HL-60 (cell line): ENCODE measurements at regions not wholly inside any gene's neighbourhood (a gene's known extent, or its start where the extent isn't known, plus 50 kb on each side); places are given as distances from the start of the nearest gene placed in this dataset.

Source experiments
- DNase-seq, 2 experiments: peaks; one replicate each; pipeline ENCODE4 v3.0.0-alpha.2; 2010 to 2020; ENCODE audit warnings: low read depth in 1 of 2, low spot score in 1 of 2
- H3K27ac ChIP-seq: fragments of 250-450 bp; sonication (Bioruptor Pico); replicated peaks from 2 replicates; pipeline ENCODE4 v1.5.1; 2020; ENCODE audit warnings: mild to moderate bottlenecking, moderate library complexity
- H3K27me3 ChIP-seq: fragments of 250-450 bp; sonication (Bioruptor Pico); 2 replicates; pipeline ENCODE4 v1.5.1; 2021; ENCODE audit warnings: mild to moderate bottlenecking, moderate library complexity; ENCODE audit not compliant: insufficient read depth, poor library complexity, severe bottlenecking
- H3K4me3 ChIP-seq: replicated peaks from 2 replicates; pipeline ENCODE4 v1.5.1; 2011; ENCODE audit warnings: mild to moderate bottlenecking, control low read depth, low read length; ENCODE audit not compliant: insufficient read depth
- GABPA ChIP-seq: IDR thresholded peaks from 2 replicates; pipeline ENCODE4 v1.6.1; 2012; ENCODE audit warnings: low read depth
- POLR2AphosphoS5 ChIP-seq: IDR thresholded peaks from 2 replicates; pipeline ENCODE4 v1.6.1; 2012; ENCODE audit warnings: low read depth
- SPI1 ChIP-seq: IDR thresholded peaks from 2 replicates; pipeline ENCODE4 v1.6.1; 2012; ENCODE audit warnings: low read depth, mild to moderate bottlenecking, borderline replicate concordance
- TF ChIP-seq, protein P1 (sequence below): IDR thresholded peaks from one replicate; pipeline ENCODE4 v1.5.1; 2011; ENCODE audit warnings: low read length, control low read depth, inconsistent platforms; ENCODE audit not compliant: insufficient read depth
- TF ChIP-seq, protein P2 (sequence below): IDR thresholded peaks from 2 replicates; pipeline ENCODE4 v1.6.1; 2012; ENCODE audit warnings: low read depth; ENCODE audit not compliant: insufficient replicate concordance

DNA sequence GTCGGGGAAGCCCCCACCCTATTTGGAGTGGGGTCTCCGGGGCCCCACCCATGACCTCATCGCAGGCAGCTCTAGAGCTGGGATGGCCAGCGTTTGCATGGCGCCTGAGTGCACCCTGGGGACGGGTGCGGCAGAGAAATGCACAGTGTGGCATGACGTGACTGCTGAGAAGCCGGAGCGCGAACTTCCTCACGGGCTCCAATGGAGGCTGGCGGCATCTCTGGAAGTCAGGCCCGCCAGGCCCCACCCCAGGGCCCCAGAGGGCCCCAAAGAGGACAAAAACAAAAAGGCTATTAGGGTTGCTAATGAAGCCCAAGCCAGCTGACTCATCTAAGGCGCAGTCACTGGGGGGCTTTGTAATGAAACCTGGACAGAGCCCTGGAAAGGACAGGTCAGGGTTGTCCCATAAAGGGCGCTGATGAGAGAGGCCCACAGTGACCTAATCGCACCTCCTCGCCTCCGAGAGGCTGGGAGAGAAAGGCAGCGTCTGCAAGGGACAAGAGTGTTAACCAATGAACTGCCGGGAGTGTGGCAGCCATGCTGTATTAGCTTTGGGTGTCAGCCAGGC lies 86.0 kb upstream of the C1QTNF7 start:
- Histone ChIP-seq H3K27me3 (no peaks in the 10 kb centered on the region), H3K4me3 (no peak overlapping the region), H3K27ac (no peak overlapping the region)
- no peak for DNase-seq
- TF ChIP-seq GABPA (no peak), POLR2AphosphoS5 (no peak), SPI1 (no peak)
- TF ChIP-seq, protein P1, sequence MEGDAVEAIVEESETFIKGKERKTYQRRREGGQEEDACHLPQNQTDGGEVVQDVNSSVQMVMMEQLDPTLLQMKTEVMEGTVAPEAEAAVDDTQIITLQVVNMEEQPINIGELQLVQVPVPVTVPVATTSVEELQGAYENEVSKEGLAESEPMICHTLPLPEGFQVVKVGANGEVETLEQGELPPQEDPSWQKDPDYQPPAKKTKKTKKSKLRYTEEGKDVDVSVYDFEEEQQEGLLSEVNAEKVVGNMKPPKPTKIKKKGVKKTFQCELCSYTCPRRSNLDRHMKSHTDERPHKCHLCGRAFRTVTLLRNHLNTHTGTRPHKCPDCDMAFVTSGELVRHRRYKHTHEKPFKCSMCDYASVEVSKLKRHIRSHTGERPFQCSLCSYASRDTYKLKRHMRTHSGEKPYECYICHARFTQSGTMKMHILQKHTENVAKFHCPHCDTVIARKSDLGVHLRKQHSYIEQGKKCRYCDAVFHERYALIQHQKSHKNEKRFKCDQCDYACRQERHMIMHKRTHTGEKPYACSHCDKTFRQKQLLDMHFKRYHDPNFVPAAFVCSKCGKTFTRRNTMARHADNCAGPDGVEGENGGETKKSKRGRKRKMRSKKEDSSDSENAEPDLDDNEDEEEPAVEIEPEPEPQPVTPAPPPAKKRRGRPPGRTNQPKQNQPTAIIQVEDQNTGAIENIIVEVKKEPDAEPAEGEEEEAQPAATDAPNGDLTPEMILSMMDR, result no peak
- TF ChIP-seq, protein P2, sequence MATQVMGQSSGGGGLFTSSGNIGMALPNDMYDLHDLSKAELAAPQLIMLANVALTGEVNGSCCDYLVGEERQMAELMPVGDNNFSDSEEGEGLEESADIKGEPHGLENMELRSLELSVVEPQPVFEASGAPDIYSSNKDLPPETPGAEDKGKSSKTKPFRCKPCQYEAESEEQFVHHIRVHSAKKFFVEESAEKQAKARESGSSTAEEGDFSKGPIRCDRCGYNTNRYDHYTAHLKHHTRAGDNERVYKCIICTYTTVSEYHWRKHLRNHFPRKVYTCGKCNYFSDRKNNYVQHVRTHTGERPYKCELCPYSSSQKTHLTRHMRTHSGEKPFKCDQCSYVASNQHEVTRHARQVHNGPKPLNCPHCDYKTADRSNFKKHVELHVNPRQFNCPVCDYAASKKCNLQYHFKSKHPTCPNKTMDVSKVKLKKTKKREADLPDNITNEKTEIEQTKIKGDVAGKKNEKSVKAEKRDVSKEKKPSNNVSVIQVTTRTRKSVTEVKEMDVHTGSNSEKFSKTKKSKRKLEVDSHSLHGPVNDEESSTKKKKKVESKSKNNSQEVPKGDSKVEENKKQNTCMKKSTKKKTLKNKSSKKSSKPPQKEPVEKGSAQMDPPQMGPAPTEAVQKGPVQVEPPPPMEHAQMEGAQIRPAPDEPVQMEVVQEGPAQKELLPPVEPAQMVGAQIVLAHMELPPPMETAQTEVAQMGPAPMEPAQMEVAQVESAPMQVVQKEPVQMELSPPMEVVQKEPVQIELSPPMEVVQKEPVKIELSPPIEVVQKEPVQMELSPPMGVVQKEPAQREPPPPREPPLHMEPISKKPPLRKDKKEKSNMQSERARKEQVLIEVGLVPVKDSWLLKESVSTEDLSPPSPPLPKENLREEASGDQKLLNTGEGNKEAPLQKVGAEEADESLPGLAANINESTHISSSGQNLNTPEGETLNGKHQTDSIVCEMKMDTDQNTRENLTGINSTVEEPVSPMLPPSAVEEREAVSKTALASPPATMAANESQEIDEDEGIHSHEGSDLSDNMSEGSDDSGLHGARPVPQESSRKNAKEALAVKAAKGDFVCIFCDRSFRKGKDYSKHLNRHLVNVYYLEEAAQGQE, result no peak

DNA sequence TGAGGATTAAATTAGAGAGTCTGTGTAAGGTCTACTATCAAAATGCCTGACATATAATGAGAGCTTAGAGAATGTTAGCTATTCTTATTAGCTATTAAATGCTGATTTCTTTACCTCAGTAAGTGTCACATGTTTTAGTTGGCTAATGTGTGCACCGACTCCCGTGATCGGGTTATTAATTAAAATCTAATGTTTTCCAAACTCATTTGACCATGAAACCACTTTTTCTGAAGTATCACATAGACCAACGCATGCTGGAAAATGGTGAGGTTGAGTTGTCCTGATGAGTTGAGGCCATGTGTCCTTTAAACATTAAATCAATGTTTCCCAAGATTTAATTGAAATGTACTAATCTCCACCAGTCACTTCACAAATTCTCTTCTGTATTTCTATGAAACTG lies 84.8 kb upstream of the C1QTNF7 start:
- TF ChIP-seq GABPA, result no peak
- TF ChIP-seq, protein P2, result no peak
- TF ChIP-seq, protein P1, result no peak
- no peak for TF ChIP-seq POLR2AphosphoS5
- TF ChIP-seq SPI1, result no peak
- no peak overlapping the region for H3K27ac ChIP-seq
- H3K4me3 ChIP-seq, result no peak overlapping the region
- DNase-seq, result no peak
- H3K27me3 ChIP-seq, result no peaks in the 10 kb centered on the region

DNA sequence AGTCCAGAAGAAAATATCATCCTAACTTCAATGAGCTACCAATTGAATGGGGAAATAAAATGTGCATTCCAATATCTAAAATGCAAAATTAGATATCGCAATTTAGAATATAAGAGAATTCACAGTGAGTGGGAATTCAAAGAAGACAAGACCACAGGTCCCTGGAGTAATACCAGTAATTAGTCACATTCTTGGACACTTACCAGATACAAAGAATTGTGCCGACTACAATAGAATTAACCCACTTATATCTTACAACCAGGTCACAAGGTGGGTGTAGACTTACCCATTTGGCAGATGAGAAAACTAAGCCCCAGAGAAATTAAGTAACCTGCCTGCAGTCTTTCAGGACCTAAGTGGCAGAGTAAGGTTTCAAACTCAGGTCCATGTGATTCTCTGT lies 84.3 kb upstream of the C1QTNF7 start:
- H3K27ac ChIP-seq, result no peak overlapping the region
- H3K27me3 ChIP-seq, result no peaks in the 10 kb centered on the region
- DNase-seq, result no peak
- H3K4me3 ChIP-seq, result no peak overlapping the region
- TF ChIP-seq SPI1 (no peak), GABPA (no peak), POLR2AphosphoS5 (no peak)
- TF ChIP-seq, protein P2, result no peak
- TF ChIP-seq, protein P1, result no peak
